Mucosa of descending colon (tissue), 3 donors: ENCODE measurements at regions not wholly inside any gene's neighbourhood (a gene's known extent, or its start where the extent isn't known, plus 50 kb on each side); places are given as distances from the start of the nearest gene placed in this dataset.

Experiments
- ATAC-seq: fragments of 200-7000 bp; cut with Tn5 transposase; one replicate; pipeline ENCODE4 v1.9.1; 2020; ENCODE audit warnings: mild to moderate bottlenecking, moderate library complexity
- DNase-seq, 3 donors: peaks; one replicate each; pipeline ENCODE4 v3.0.0-alpha.2; 2020
- H3K36me3 ChIP-seq: fragments of 200-600 bp; one replicate; pipeline ENCODE4 v1.8.0; 2021; ENCODE audit warnings: low read depth, mild to moderate bottlenecking
- H3K4me1 ChIP-seq: fragments of 200-600 bp; one replicate; pipeline ENCODE4 v1.8.0; 2021; ENCODE audit warnings: low read depth, mild to moderate bottlenecking
- H3K4me3 ChIP-seq: fragments of 200-600 bp; one replicate; pipeline ENCODE4 v1.8.0; 2021; ENCODE audit warnings: mild to moderate bottlenecking
- H3K9me3 ChIP-seq: fragments of 200-600 bp; one replicate; pipeline ENCODE4 v1.8.0; 2021; ENCODE audit warnings: mild to moderate bottlenecking
- intact Hi-C, 2 donors: fragments of 100-400 bp; cut with DNase I in 1 of 2; cut with micrococcal nuclease in 1 of 2; formaldehyde crosslinking; loops; one replicate each; pipeline versions ENCODE4 v1.11.0 to v1.11.1; 2022; cut with DNase I, micrococcal nuclease
- TF ChIP-seq, protein P1 (sequence below): fragments of 200-600 bp; IDR thresholded peaks from one replicate; pipeline ENCODE4 v1.8.0; 2022; ENCODE audit warnings: antibody characterized with exemption, mild to moderate bottlenecking
- donor health status: DM: no; HTN: no; CAD: no; lungs with moderate emphysema.
- donor health status: DM: no; HTN: no; CAD: no.
- donor health status: DM: no; HTN: yes; CAD: no.

DNA sequence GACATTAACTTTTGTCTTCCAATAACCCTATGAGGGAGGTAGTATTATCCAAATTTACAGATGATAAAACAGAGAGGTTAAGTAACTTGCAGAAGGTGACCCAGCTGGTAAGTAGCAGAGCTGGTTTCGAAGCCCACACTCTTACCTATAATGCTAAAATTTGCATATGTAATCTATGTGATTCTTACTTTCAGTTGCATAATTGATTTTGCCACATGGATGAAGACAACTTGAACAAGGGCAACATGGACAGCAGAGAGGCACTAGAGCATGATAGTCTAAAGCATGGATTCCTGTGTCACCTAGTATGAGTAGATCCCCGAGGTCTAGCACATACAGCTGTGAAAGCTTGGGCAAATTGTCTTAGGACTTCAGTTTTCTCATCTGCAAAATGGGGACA is 117.6 kb upstream of the DTNBP1 start:
- intact Hi-C loops = no loop called here
- TF ChIP-seq, protein P1, sequence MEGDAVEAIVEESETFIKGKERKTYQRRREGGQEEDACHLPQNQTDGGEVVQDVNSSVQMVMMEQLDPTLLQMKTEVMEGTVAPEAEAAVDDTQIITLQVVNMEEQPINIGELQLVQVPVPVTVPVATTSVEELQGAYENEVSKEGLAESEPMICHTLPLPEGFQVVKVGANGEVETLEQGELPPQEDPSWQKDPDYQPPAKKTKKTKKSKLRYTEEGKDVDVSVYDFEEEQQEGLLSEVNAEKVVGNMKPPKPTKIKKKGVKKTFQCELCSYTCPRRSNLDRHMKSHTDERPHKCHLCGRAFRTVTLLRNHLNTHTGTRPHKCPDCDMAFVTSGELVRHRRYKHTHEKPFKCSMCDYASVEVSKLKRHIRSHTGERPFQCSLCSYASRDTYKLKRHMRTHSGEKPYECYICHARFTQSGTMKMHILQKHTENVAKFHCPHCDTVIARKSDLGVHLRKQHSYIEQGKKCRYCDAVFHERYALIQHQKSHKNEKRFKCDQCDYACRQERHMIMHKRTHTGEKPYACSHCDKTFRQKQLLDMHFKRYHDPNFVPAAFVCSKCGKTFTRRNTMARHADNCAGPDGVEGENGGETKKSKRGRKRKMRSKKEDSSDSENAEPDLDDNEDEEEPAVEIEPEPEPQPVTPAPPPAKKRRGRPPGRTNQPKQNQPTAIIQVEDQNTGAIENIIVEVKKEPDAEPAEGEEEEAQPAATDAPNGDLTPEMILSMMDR = no peak

DNA sequence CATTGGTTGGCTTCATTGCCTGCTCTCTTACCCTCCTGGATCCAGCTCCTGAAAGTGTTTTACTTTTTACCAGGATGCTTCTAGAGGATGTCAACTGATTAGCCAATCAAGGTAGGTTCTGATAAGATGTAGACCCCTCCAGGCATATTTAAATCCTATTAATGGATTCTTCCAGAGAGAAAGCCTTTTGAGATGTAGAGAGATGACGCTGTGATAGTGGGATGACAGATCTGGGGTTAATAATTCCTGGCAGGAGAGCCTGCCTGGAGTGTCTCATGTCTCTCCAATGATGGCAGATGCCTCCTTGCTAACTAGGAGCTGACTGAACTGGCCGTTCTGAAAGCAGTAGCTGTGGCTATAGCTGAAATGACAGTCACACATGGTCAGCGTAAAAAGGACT is 116.9 kb upstream of the DTNBP1 start:
- DNase-seq (no peak), ATAC-seq (no peak)
- no peak overlapping the region for H3K4me3 ChIP-seq
- H3K36me3 ChIP-seq = no peaks in the 10 kb centered on the region
- intact Hi-C loops = no loop called here
- TF ChIP-seq, protein P1 = no peak
- no peaks in the 10 kb centered on the region for H3K4me1 ChIP-seq
- no peaks in the 10 kb centered on the region for H3K9me3 ChIP-seq

More for the DNA sequence above, 117.6 kb upstream of the DTNBP1 start:
- H3K36me3 ChIP-seq = no peaks in the 10 kb centered on the region
- H3K9me3 ChIP-seq = no peaks in the 10 kb centered on the region
- H3K4me1 ChIP-seq = no peaks in the 10 kb centered on the region
- ATAC-seq (no peak), DNase-seq (no peak)
- H3K4me3 ChIP-seq = no peak overlapping the region

DNA sequence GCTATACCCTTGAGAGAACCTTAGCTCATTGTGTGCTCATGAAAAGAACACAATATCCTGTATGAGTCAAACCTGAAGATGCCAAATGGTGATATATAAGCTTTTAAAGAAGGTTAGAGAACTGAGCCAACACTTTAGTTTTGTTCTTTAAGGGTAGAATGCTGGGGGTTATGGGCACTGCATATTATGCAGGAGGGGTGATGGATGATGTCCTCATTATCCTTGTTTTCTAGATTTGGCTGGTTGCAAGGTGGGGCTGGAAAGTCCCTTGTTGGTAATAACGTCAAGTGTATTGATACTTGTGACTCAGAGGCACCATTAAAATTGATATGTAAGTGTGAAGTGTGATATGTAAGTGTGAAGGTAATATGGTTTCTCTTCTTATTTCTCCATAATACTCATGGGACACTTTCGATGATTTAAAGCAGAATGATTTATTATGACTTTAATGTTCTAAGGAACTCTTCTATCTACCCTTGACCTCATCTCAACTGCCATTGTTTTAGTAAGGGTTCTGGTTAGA is 113.7 kb upstream of the DTNBP1 start:
- H3K4me3 ChIP-seq = no peak overlapping the region

DNA sequence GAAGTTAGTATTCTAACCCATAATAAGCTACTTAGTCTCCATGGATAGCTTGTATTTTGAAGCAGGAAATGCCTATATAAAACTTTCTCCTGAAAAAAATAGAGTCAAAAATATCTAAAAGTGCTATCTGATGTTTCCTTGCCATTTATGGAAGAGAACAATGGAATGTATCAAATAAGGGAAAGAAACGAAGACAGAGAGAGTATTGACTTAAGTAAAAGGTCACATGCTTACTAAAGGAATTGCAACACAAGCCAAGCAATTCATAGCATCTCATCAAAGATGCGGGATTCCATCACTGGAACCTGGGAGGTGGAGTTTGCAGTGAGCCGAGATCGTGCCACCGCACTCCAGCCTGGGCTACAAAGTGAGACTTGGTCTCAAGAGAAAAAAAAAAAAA is 112.9 kb upstream of the DTNBP1 start:
- H3K9me3 ChIP-seq = no peaks in the 10 kb centered on the region
- intact Hi-C loops = no loop called here
- ATAC-seq (no peak), DNase-seq (no peak)
- H3K4me1 ChIP-seq = no peaks in the 10 kb centered on the region
- H3K4me3 ChIP-seq = no peak overlapping the region
- H3K36me3 ChIP-seq = no peaks in the 10 kb centered on the region
- TF ChIP-seq, protein P1 = no peak

More for the DNA sequence above, 113.7 kb upstream of the DTNBP1 start:
- no peaks in the 10 kb centered on the region for H3K36me3 ChIP-seq
- H3K4me1 ChIP-seq = no peaks in the 10 kb centered on the region
- no peaks in the 10 kb centered on the region for H3K9me3 ChIP-seq
- ATAC-seq = no peak
- TF ChIP-seq, protein P1 = no peak
- no peak for DNase-seq
- intact Hi-C loops = no loop called here

DNA sequence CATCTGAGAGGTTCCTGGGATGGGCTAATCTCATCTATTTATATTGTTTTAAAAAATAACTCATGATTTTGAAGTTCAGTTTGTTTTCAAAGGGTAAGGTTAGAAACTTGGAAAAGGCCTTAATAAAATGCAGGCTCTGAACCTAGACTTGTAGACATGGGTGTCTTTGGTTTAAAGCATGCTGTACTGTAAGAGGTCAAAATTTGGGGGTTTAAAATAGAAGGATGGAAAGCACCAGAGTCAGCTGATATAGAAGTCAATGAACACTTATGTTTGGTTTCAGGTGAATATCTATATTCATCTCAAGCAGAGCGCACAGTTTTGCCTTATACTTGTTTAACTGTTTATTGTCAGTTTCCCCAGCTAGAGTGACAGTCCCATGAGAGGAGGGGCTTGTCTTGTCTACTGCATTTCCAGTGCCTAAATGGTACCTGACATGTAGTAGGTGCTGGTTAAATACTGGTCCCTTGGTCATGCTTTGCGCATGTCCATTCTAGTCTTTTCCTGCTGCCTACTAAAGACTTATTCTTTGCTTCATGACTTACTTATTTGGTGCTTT is 112.3 kb upstream of the DTNBP1 start:
- Histone ChIP-seq H3K9me3 (no peaks in the 10 kb centered on the region), H3K36me3 (no peaks in the 10 kb centered on the region), H3K4me1 (no peaks in the 10 kb centered on the region), H3K4me3 (no peak overlapping the region)
- intact Hi-C loops = no loop called here
- no peak for ATAC-seq
- no peak for DNase-seq
- TF ChIP-seq, protein P1 = no peak
